ENCODE measurements at regions not wholly inside any gene's neighbourhood (a gene's known extent, or its start where the extent isn't known, plus 50 kb on each side); places are given as distances from the start of the nearest gene placed in this dataset.

GRCh38 chr20:10749084-10749483 is 75.3 kb upstream of the JAG1 start:
- H3K4me1 Mint-ChIP-seq (ENCODE audit: low read depth) = no peaks in the 10 kb centered on the region
- H3K27me3 Mint-ChIP-seq (ENCODE audit: low read depth) = peaks cover 7% of the 10 kb centered on the region
- CTCF ChIA-PET = no interaction called here
- H3K36me3 Mint-ChIP-seq (ENCODE audit: low read depth) = no peaks in the 10 kb centered on the region
- intact Hi-C loops (cut with micrococcal nuclease) = no loop called here
- no peak for DNase-seq
- H3K4me3 Mint-ChIP-seq = no peak overlapping the region
- no peak overlapping the region for H3K27ac Mint-ChIP-seq
- H3K9me3 Mint-ChIP-seq = no peaks in the 10 kb centered on the region

- CTCF ChIA-PET = no interaction called here
- Mint-ChIP-seq H3K4me1 (ENCODE audit: low read depth) (no peaks in the 10 kb centered on the region), H3K36me3 (ENCODE audit: low read depth) (no peaks in the 10 kb centered on the region), H3K27me3 (ENCODE audit: low read depth) (peaks cover 16% of the 10 kb centered on the region), H3K4me3 (no peak overlapping the region), H3K27ac (no peak overlapping the region), H3K9me3 (no peaks in the 10 kb centered on the region)
- intact Hi-C loops (cut with micrococcal nuclease) = no loop called here
- DNase-seq = no peak
Measured at GRCh38 chr20:10752206-10752605, 78.4 kb upstream of the JAG1 start.

- Mint-ChIP-seq H3K4me3 (no peak overlapping the region), H3K27me3 (ENCODE audit: low read depth) (peaks cover 19% of the 10 kb centered on the region), H3K9me3 (no peaks in the 10 kb centered on the region), H3K27ac (no peak overlapping the region), H3K36me3 (ENCODE audit: low read depth) (no peaks in the 10 kb centered on the region), H3K4me1 (ENCODE audit: low read depth) (no peaks in the 10 kb centered on the region)
- CTCF ChIA-PET = no interaction called here
- DNase-seq = no peak
- intact Hi-C loops (cut with micrococcal nuclease) = no loop called here
Measured at GRCh38 chr20:10754824-10755223, 81.0 kb upstream of the JAG1 start.

- peaks cover 15% of the 10 kb centered on the region for H3K27me3 Mint-ChIP-seq (ENCODE audit: low read depth)
- no peak overlapping the region for H3K27ac Mint-ChIP-seq
- CTCF ChIA-PET = no interaction called here
- H3K9me3 Mint-ChIP-seq = no peaks in the 10 kb centered on the region
- no peak for DNase-seq
- H3K4me1 Mint-ChIP-seq (ENCODE audit: low read depth) = no peaks in the 10 kb centered on the region
- H3K4me3 Mint-ChIP-seq = no peak overlapping the region
- no peaks in the 10 kb centered on the region for H3K36me3 Mint-ChIP-seq (ENCODE audit: low read depth)
- intact Hi-C loops (cut with micrococcal nuclease) = no loop called here
Measured at GRCh38 chr20:10758446-10758845, 84.6 kb upstream of the JAG1 start.

- intact Hi-C loops (cut with micrococcal nuclease) = no loop called here
- no peak for DNase-seq
- Mint-ChIP-seq H3K27ac (no peak overlapping the region), H3K36me3 (ENCODE audit: low read depth) (no peaks in the 10 kb centered on the region), H3K9me3 (no peaks in the 10 kb centered on the region), H3K27me3 (ENCODE audit: low read depth) (peaks cover 4% of the 10 kb centered on the region), H3K4me1 (ENCODE audit: low read depth) (no peaks in the 10 kb centered on the region), H3K4me3 (no peak overlapping the region)
- CTCF ChIA-PET = no interaction called here
Measured at GRCh38 chr20:10761232-10761631, 87.4 kb upstream of the JAG1 start.

GRCh38 chr20:10761786-10762185 is 88.0 kb upstream of the JAG1 start:
- Mint-ChIP-seq H3K4me1 (ENCODE audit: low read depth) (no peaks in the 10 kb centered on the region), H3K27ac (no peak overlapping the region), H3K9me3 (no peaks in the 10 kb centered on the region), H3K4me3 (no peak overlapping the region), H3K36me3 (ENCODE audit: low read depth) (no peaks in the 10 kb centered on the region), H3K27me3 (ENCODE audit: low read depth) (peaks cover 3% of the 10 kb centered on the region)
- intact Hi-C loops (cut with micrococcal nuclease) = no loop called here
- CTCF ChIA-PET = no interaction called here
- DNase-seq = no peak

GRCh38 chr20:10762216-10762615 is 88.4 kb upstream of the JAG1 start:
- DNase-seq = no peak
- intact Hi-C loops (cut with micrococcal nuclease) = no loop called here
- H3K9me3 Mint-ChIP-seq = no peaks in the 10 kb centered on the region
- H3K36me3 Mint-ChIP-seq (ENCODE audit: low read depth) = no peaks in the 10 kb centered on the region
- H3K27me3 Mint-ChIP-seq (ENCODE audit: low read depth) = peaks cover 3% of the 10 kb centered on the region
- H3K4me3 Mint-ChIP-seq = no peak overlapping the region
- no peak overlapping the region for H3K27ac Mint-ChIP-seq
- CTCF ChIA-PET = no interaction called here
- no peaks in the 10 kb centered on the region for H3K4me1 Mint-ChIP-seq (ENCODE audit: low read depth)

- no peak for DNase-seq
- CTCF ChIA-PET = interaction anchor here (0.5 kb wide), 1 partner anchor 45 kb away, joined by 3 read pairs; no protein-coding TSS in a partner anchor
- H3K36me3 Mint-ChIP-seq (ENCODE audit: low read depth) = no peaks in the 10 kb centered on the region
- H3K27me3 Mint-ChIP-seq (ENCODE audit: low read depth) = peaks cover under 1% of the 10 kb centered on the region
- H3K9me3 Mint-ChIP-seq = no peaks in the 10 kb centered on the region
- no peak overlapping the region for H3K27ac Mint-ChIP-seq
- intact Hi-C loops (cut with micrococcal nuclease) = no loop called here
- no peaks in the 10 kb centered on the region for H3K4me1 Mint-ChIP-seq (ENCODE audit: low read depth)
- H3K4me3 Mint-ChIP-seq = no peak overlapping the region
Measured at GRCh38 chr20:10763112-10763511, 89.3 kb upstream of the JAG1 start.

- no peak for DNase-seq
- intact Hi-C loops (cut with micrococcal nuclease) = no loop called here
- H3K4me3 Mint-ChIP-seq = no peak overlapping the region
- H3K9me3 Mint-ChIP-seq = no peaks in the 10 kb centered on the region
- no peak overlapping the region for H3K27ac Mint-ChIP-seq
- no peaks in the 10 kb centered on the region for H3K4me1 Mint-ChIP-seq (ENCODE audit: low read depth)
- CTCF ChIA-PET = interaction anchor here (0.7 kb wide), 1 partner anchor 1137 kb away, joined by 5 read pairs; no protein-coding TSS in a partner anchor
- H3K36me3 Mint-ChIP-seq (ENCODE audit: low read depth) = no peaks in the 10 kb centered on the region
- H3K27me3 Mint-ChIP-seq (ENCODE audit: low read depth) = peaks cover 10% of the 10 kb centered on the region
Measured at GRCh38 chr20:10769700-10770099, 95.9 kb upstream of the JAG1 start.

GRCh38 chr20:10770753-10771152 is 97.0 kb upstream of the JAG1 start:
- CTCF ChIA-PET = no interaction called here
- Mint-ChIP-seq H3K4me1 (ENCODE audit: low read depth) (no peaks in the 10 kb centered on the region), H3K9me3 (no peaks in the 10 kb centered on the region), H3K27ac (no peak overlapping the region), H3K27me3 (ENCODE audit: low read depth) (peaks cover 15% of the 10 kb centered on the region), H3K4me3 (no peak overlapping the region), H3K36me3 (ENCODE audit: low read depth) (no peaks in the 10 kb centered on the region)
- no peak for DNase-seq
- intact Hi-C loops (cut with micrococcal nuclease) = no loop called here

- intact Hi-C loops (cut with micrococcal nuclease) = no loop called here
- Mint-ChIP-seq H3K27me3 (ENCODE audit: low read depth) (peaks cover 18% of the 10 kb centered on the region), H3K9me3 (no peaks in the 10 kb centered on the region), H3K4me3 (no peak overlapping the region), H3K27ac (no peak overlapping the region), H3K4me1 (ENCODE audit: low read depth) (no peaks in the 10 kb centered on the region), H3K36me3 (ENCODE audit: low read depth) (no peaks in the 10 kb centered on the region)
- CTCF ChIA-PET = no interaction called here
- DNase-seq = no peak
Measured at GRCh38 chr20:10771435-10772140, 97.8 kb upstream of the JAG1 start.

GRCh38 chr20:10774357-10774943 is 100.7 kb upstream of the JAG1 start:
- no peaks in the 10 kb centered on the region for H3K36me3 Mint-ChIP-seq (ENCODE audit: low read depth)
- CTCF ChIA-PET = no interaction called here
- H3K9me3 Mint-ChIP-seq = no peaks in the 10 kb centered on the region
- no peak overlapping the region for H3K27ac Mint-ChIP-seq
- H3K4me3 Mint-ChIP-seq = no peak overlapping the region
- peaks cover 19% of the 10 kb centered on the region for H3K27me3 Mint-ChIP-seq (ENCODE audit: low read depth)
- intact Hi-C loops (cut with micrococcal nuclease) = no loop called here
- DNase-seq = no peak
- H3K4me1 Mint-ChIP-seq (ENCODE audit: low read depth) = no peaks in the 10 kb centered on the region

- DNase-seq = no peak
- H3K9me3 Mint-ChIP-seq = no peaks in the 10 kb centered on the region
- H3K27ac Mint-ChIP-seq = no peak overlapping the region
- no peak overlapping the region for H3K4me3 Mint-ChIP-seq
- peaks cover 19% of the 10 kb centered on the region for H3K27me3 Mint-ChIP-seq (ENCODE audit: low read depth)
- intact Hi-C loops (cut with micrococcal nuclease) = no loop called here
- CTCF ChIA-PET = no interaction called here
- H3K4me1 Mint-ChIP-seq (ENCODE audit: low read depth) = no peaks in the 10 kb centered on the region
- no peaks in the 10 kb centered on the region for H3K36me3 Mint-ChIP-seq (ENCODE audit: low read depth)
Measured at GRCh38 chr20:10777710-10778109, 103.9 kb upstream of the JAG1 start.

Measured in activated naive CD4-positive, alpha-beta T cell treated with anti-CD3 and anti-CD28 coated beads for 36 hours (primary cell).